Parathyroid adenoma (tissue), 2 donors: ENCODE measurements at regions not wholly inside any gene's neighbourhood (a gene's known extent, or its start where the extent isn't known, plus 50 kb on each side); places are given as distances from the start of the nearest gene placed in this dataset.

Experiments
- H2AFZ ChIP-seq: fragments of 300-600 bp; sonication (generic); one replicate; pipeline ENCODE4 v1.7.0; 2017; ENCODE audit warnings: antibody characterized with exemption, mild to moderate bottlenecking
- H3K27ac ChIP-seq: fragments of 300-600 bp; sonication (generic); one replicate; pipeline ENCODE4 v1.7.0; 2017
- H3K27me3 ChIP-seq: fragments of 300-600 bp; sonication (generic); one replicate; pipeline ENCODE4 v1.7.0; 2017; ENCODE audit warnings: low read length; ENCODE audit not compliant: control insufficient read depth, insufficient read depth
- H3K36me3 ChIP-seq: fragments of 300-600 bp; sonication (generic); one replicate; pipeline ENCODE4 v1.7.0; 2017; ENCODE audit warnings: low read length; ENCODE audit not compliant: control insufficient read depth, insufficient read depth
- H3K4me1 ChIP-seq: fragments of 300-600 bp; sonication (generic); one replicate; pipeline ENCODE4 v1.7.0; 2017; ENCODE audit warnings: control low read depth
- H3K4me2 ChIP-seq: fragments of 300-600 bp; sonication (generic); one replicate; pipeline ENCODE4 v1.7.0; 2017; ENCODE audit warnings: low read length
- H3K4me3 ChIP-seq: fragments of 300-600 bp; sonication (generic); one replicate; pipeline ENCODE4 v1.7.0; 2017; ENCODE audit warnings: low read depth, low read length
- H3K79me2 ChIP-seq: fragments of 300-600 bp; sonication (generic); one replicate; pipeline ENCODE4 v1.7.0; 2017; ENCODE audit warnings: control low read depth
- H3K9ac ChIP-seq: fragments of 300-600 bp; sonication (generic); one replicate; pipeline ENCODE4 v1.7.0; 2017; ENCODE audit warnings: mild to moderate bottlenecking
- H3K9me3 ChIP-seq: fragments of 300-600 bp; sonication (generic); one replicate; pipeline ENCODE4 v1.7.0; 2017; ENCODE audit warnings: low read length; ENCODE audit not compliant: control insufficient read depth
- CTCF ChIP-seq: fragments of 300-600 bp; sonication (generic); IDR thresholded peaks from one replicate; pipeline ENCODE4 v1.7.0; 2017; ENCODE audit warnings: antibody characterized with exemption, mild to moderate bottlenecking
- donor health status: primary hyperparathyroidism.

DNA sequence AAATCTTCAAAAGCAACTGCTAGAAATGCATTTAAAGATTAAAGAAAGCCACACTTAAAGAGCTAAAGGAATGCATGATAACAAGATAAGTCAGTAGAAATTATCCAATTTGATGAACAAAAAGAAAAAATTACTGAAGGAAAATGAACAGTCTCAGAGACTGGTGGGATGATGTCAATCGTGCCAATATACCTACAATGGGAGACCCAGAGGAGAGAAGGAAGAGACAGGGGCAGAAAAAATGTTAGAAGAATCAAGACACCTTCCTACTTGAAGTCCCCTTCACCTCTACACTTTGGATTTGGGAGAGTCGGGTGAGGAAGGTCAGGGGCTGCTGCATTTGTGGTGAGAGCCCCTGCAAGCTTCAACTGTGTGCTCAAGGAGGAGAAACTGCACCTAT, 216.3 kb downstream of the BUD13 start:
- Histone ChIP-seq H3K4me1 (no peaks in the 10 kb centered on the region), H3K27me3 (no peaks in the 10 kb centered on the region), H2AFZ (no peak overlapping the region), H3K4me3 (no peak overlapping the region), H3K36me3 (no peaks in the 10 kb centered on the region), H3K79me2 (no peaks in the 10 kb centered on the region), H3K27ac (no peak overlapping the region), H3K9me3 (no peaks in the 10 kb centered on the region), H3K9ac (no peak overlapping the region), H3K4me2 (no peak overlapping the region)
- TF ChIP-seq CTCF, result no peak

DNA sequence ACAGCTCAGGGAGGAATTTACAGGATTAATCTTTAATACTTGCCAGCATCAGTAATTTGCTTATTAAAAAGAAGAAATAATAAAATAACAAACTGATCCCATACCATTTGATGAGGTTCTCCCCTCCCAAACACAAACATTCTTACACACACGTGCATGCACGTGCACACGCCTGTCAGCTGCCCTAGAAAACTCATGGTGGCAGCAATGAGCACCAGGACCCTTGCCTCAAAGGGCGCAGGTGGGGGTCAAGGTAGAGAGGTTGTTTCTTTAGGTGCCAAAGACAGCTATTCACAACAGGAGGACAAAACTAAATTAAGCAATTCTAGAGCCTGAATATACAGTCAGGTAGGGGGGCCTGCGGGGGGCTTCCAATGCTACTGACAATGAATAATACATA, 219.3 kb downstream of the BUD13 start:
- TF ChIP-seq CTCF, result no peak
- no peak overlapping the region for H2AFZ ChIP-seq
- H3K79me2 ChIP-seq, result no peaks in the 10 kb centered on the region
- H3K9ac ChIP-seq, result no peak overlapping the region
- H3K4me2 ChIP-seq, result no peak overlapping the region
- no peak overlapping the region for H3K27ac ChIP-seq
- no peaks in the 10 kb centered on the region for H3K9me3 ChIP-seq
- H3K4me1 ChIP-seq, result no peaks in the 10 kb centered on the region
- no peak overlapping the region for H3K4me3 ChIP-seq
- no peaks in the 10 kb centered on the region for H3K36me3 ChIP-seq
- H3K27me3 ChIP-seq, result no peaks in the 10 kb centered on the region

DNA sequence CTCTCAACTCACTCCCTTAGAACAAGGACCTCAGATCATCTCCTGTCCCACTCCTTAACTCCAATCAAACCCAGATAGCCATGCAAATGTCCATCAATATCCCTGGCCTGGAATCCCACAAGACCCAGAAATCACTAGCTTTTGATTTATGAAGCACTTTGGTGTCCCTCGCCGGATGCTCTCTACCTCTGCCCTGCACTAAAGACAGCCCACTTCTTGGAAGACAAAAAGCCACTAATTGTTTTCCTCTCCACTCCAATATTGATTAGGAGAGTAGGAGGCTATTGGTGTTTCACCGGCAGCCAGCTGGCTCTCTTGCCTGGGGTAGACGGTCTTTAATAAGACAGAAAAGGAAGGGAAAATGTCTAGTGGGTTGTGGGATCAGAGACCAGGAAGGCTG, 221.2 kb downstream of the BUD13 start:
- H3K79me2 ChIP-seq, result no peaks in the 10 kb centered on the region
- H3K4me3 ChIP-seq, result no peak overlapping the region
- H3K9ac ChIP-seq, result no peak overlapping the region
- H2AFZ ChIP-seq, result no peak overlapping the region
- no peak for TF ChIP-seq CTCF
- H3K27me3 ChIP-seq, result no peaks in the 10 kb centered on the region
- H3K36me3 ChIP-seq, result no peaks in the 10 kb centered on the region
- H3K9me3 ChIP-seq, result no peaks in the 10 kb centered on the region
- H3K4me2 ChIP-seq, result no peak overlapping the region
- no peaks in the 10 kb centered on the region for H3K4me1 ChIP-seq
- H3K27ac ChIP-seq, result no peak overlapping the region

DNA sequence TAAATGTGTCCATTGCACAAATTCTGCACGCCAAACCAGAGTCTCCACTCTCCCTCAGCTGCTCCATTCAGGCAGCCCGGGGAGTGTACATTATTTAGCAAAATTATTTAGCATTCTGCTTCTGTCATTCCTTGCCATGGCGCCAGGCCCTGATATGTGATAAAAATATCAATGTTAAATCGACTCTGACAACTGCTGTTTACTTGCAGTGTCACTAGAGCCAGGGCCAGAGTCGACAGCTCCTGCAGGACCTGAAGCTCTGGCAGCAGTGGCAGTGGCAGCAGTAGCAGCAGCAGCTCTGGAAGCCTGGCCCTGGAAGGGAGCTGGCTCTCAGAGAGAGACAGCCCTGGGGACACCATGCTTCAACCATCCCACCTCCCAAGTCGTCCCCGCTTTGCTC, 224.5 kb downstream of the BUD13 start:
- no peak overlapping the region for H2AFZ ChIP-seq
- no peaks in the 10 kb centered on the region for H3K36me3 ChIP-seq

More for the DNA sequence above, 224.5 kb downstream of the BUD13 start:
- Histone ChIP-seq H3K79me2 (no peaks in the 10 kb centered on the region), H3K27ac (no peak overlapping the region), H3K27me3 (no peaks in the 10 kb centered on the region), H3K9ac (no peak overlapping the region), H3K4me3 (no peak overlapping the region), H3K4me1 (no peaks in the 10 kb centered on the region), H3K9me3 (no peaks in the 10 kb centered on the region), H3K4me2 (no peak overlapping the region)
- no peak for TF ChIP-seq CTCF
